ENCODE measurements at regions not wholly inside any gene's neighbourhood (a gene's known extent, or its start where the extent isn't known, plus 50 kb on each side); places are given as distances from the start of the nearest gene placed in this dataset.

DNA sequence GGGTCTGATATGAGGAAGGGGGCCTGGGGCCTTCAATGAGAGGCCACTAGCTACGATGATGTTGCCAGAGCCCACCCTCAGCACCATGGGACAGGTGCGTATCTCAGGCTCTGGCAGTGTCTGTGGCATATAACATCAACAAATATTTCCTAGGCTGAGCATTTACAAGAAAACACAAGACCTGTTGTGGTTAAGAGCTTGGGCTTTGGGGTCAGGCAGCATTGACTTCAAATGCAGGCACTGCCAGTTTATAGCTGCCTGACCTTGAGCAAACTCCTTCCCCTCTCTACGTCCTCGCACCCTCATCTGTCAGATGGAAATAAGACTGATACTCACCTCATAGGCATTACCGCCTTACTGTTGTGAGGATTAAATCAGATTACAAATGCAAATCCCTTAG lies 156.0 kb downstream of the KATNAL1 start:
- DNase-seq = no peak

DNA sequence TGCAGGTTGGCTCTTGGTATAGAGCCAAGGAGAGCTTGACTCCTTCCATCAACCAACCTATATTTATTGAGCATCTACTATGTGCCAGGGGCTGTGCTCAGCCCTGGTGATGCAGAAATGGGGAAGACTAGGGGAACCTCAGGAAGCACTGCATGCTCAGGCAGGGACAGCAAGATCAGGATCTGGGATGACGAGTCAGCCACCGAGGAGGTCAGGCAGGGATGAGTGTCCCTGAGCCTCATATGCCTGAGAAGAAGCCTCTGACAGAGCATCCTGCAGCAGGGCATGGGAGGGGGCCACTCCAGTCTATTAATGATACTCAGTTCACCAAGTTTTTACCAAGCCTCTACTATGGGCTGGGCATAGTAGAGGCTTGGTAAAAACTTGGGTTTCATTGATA lies 158.1 kb downstream of the KATNAL1 start:
- no peak for DNase-seq

DNA sequence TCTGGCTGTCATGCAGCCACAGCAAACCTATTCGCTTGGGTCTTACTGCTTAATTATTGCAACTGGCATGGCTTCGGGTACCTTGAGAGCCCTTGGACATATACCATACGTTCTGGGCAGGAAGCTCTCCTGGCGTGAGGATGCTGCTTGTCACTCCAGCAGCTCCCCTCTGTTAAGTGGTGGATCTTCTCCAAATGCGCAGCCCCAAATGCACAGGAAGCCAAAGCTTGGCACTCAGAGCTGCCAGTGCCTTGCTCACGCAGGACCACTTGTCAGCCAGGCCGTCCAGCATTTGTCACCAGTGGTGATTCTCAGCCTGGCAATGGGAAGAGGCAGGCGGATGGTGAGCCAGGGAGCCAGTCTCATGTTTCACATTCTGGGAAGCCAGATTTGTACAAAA lies 158.6 kb downstream of the KATNAL1 start:
- no peak for DNase-seq

DNA sequence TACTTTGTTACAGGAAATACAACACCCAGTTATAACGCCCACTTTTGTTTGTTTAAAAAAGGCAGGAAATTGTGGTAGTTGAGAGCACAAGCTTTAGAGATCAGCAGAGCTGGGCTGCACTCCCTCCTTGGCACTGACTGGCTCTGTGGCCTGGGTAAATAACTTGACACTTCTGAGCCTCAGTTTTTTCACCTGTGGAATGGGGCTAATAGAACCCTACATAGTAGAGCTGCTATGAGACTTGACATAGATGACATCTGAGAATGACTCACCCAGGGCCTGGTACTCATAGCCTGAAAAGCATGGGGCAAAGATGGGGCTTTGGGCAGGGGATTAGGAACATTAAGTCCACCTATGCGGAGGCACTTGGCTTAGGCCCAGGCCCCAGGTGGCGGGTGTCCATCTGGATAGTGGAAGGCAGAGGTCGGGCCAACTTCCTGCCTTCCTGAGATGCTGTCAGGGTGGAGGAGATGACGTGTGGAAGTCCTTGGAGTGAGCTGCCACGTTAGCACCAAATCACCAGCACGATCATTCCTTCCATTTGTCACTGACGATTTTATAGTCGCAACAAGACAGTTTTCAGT lies 159.1 kb downstream of the KATNAL1 start:
- no peak for DNase-seq

DNA sequence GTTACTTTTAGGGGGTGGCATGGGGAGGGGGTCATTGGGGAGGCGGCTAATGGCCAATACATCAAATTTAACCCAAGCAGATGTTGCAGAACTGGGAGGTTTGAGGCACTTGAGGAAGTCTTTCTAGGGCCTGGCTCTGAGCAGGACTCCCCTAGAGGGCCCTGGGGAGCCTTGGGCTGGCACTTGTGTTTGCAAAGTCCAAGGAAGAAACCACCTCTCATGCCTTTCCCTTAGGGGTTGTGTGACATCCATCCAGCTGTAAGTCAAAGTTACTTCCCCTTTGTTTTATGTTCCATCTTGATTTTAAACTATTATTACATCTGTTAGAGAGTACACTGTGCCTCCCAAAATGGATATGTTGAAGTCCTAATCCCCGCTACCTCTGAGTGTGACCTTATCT lies 159.9 kb downstream of the KATNAL1 start:
- DNase-seq = no peak

DNA sequence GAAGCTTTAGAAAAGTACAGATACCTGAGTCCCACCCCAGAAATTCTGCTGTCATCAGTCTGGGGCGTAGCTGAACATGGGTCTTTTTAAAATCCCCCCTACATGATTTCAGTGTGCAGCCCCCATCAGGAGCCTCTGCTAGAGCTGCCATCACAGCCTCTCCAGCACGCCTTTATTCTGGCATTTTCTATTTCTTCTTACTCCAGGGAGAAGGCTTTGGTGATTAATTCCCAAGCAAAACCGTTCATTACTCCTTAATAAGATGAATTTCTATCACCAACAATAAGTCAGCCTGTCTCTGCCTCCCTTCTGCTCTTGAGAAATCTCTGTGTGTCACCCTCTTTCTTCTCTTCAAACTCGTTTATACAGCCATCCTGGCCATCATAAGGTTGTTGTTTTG lies 160.3 kb downstream of the KATNAL1 start:
- DNase-seq = no peak

DNA sequence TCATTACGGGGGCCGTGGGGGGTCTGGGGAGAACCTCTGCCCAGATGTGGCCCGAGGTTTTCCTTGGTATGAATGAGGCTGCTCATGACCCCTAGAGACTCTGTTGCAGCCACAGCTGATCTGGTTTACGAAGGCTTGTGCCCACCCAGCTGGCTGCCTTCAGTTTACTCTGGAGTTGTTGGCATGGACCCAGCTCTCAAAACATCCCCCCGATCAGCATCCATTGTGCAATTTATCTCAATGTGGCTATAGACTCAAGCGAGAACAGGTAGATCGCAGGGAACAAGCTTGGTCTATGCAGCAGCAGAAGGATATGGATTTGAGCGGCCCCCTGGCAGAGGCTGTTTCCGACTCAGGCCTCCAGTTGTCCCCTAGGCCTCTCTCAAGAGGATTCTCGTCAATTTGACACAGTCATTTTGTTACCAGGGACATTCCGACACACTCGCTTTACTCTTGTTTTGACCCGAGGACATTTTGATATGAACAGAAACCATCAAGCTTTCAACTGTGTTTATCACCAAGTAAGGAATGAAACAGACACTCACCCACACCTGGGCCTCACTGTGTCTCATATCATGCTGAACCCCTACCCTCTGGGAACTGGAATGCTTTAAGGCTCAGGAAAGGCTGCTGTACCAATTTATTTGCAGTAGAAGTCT lies 161.5 kb downstream of the KATNAL1 start:
- DNase-seq = no peak

DNA sequence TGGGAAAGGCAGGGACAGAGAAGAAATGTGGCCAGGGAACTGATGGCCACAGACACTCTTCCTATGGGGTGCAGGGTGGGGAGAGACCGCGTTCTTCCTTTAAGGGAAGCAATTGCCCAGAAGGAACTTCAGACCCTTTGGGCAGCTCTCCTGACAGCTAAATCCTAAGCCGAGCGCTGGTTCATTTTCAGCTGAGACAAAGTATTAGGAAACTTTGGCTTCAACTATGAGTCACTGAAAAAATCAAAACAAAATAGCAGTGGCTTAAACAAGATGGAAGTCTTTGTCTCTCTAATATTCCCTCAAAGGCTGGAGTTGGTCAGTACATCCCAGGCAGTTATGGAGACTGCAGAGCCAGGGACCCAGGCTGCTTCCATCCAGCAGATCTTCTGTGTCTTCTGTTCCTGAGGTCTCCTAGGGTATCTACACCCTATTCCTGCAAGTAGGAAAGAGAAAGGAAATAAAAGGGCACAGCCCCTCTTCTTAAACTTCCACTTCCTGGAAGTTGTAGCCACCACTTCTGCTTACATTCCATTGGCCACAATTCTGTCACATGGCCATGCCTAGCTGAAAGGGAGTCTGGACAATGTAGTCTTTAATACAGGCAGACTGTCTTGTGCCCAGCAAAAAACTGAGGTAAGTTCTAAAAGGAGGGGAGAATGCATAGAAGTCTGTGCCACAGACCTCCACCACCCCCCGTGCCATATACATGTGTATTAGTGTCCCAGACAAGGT lies 163.5 kb downstream of the KATNAL1 start:
- no peak for DNase-seq

DNA sequence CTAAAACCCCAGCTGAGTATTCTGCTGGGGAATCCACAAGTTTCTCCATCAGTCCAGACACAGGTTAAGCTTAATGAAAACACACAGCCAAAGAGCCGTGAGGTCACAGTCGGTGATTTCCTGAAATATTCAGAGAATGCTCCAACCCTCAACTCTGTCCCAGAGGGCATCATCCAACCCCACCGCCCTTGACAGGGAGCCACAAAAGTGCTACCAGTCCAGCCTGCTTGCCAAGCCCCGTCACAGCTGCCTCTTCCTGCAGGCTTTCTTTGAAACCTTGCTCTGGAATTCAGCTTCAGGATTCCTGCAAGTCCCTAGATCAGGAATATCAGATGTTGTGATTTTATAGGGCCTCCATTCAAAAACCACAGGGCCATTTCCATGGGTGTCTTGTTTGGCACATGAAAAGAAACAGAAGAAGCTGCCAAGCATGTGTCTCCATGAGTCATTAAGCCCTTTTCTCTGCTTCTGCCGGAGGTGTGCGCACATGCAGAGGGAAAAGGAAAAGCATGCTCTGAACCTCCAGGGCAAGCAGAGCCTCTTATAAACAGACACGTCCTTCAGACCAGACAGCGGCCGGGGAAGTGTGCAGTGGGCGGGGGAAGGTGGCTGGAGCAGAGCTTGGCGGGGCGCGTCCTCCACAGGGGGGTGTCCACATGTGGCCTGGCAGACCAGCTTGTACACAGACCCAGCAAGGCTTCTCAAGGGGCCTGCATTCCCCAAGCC lies 164.7 kb downstream of the KATNAL1 start:
- DNase-seq = no peak

DNA sequence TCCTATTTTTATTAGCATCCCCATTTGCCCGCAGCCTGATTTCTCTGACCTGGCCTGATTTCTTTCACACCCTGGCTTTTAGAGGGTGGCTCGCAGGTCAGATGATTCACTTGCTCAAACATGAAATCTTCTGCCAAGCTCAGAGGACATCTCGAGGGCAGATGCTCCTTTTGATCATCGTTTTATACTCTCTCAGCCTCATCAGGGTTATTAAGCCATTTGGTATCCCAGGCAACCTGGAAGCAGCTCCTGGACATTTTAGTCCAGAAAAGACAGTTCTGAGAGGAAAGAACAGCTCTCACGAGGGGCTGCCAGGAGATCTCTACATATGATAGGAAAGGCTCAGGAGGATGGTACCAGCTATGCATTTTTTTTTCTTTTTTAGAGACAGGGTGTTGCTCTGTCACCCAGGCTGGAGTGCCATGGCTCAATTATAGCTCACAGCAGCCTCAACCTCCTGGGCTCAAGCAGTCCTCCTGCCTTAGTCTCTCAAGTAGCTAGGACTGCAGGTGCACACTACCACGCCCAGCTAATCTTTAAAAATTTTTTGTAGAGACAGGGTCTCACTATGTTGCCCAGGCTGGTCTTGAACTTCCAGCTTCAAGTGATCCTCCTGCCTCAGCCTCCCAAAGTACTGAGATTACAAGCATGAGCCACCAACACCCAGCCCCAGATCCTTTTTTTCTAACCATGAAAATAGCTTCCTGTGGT lies 165.4 kb downstream of the KATNAL1 start:
- DNase-seq = no peak

DNA sequence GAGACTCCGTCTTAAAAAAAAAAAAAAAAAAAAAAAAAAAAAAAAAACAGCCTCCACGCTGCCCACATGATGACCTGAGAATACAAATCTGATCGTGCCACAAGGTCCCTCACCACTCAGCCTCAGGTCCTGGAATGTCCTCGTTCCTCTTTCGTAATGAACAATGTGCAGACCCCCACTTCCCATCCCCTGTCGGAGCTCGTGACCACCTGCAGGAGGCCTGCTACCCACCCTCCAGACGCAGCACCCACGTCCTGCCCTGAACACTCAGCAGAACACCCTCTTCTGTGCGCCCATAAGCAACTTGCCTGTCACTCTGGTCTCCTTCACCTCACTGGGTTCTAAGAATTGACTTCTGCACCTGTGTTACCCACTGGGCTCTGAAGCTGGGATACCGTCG lies 166.4 kb downstream of the KATNAL1 start:
- DNase-seq = no peak

DNA sequence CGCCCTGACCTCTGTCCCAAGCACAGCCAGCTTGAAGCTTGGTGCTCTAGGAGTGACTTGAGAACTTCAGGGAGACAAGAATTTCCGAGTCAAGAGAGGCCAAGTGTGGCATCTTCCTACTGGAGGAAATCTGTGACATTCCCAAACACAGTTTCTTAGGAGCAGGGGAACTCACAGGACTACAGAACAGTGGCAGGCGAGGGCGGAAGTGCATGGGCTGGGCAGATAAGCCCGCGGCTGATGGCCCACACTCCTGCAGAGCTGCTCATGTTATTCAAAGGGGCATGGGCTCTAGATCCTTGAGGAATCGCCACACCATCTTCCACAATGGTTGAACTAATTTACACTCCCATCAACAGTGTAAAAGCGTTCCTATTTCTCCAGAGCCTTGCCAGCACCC lies 168.8 kb downstream of the KATNAL1 start:
- no peak for DNase-seq

DNA sequence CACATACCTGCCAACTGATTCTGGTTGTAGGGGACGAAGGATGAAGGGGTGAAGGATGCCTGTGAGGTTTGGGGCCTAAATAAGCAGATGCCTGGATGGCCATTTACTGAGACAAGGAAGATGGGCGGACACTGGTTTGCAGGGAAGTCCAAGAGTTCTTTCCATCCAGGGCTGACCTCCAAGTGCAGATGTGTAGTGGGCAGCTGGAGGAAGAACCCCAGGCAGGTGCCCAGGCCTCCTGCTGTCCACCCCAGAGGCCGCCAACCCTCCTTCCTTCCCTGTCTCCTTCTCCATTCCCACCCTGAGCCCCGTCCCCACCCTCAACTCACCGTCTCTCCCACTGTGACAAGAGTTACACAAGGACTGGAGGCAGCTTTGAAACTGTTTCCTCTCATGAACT lies 171.5 kb downstream of the KATNAL1 start:
- DNase-seq = no peak

DNA sequence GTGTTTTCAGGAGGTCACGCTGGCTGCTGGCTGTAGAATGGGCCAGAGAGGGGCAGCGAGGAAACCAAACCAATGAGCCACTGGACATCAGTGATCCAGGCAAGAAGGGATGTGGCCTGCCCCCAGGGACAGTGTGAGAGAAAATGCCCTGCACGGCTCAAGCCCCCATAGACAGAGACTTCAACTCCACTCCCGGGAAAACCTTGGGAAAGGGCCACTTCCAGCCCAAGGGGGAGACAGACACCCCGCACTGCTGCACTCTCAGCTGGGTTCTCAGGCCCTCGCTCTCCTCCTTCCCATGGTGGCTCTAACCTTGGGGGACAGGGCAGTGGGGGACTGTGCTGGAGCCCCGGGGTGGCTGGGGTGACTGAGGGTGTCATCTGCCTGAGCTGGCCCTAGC lies 172.0 kb downstream of the KATNAL1 start:
- no peak for DNase-seq

DNA sequence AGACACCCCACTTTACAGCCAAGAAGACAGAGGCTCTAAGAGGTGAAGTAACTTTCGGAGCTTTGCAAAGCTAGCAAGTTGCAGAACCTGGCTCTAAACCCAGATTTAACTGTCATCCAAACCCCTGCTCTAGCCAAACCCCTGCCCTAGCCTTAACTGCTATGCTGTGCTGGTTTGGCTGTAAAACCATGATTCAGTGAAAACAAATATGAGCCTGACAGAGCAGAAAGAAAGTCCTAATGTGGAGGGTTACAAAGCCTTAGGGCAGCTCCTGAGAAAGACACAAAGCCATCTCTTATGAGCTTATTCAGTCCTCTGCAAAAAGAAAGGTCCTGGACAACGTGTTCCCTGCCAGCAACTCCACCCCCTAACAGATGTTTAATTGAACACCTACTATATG lies 172.8 kb downstream of the KATNAL1 start:
- no peak for DNase-seq

DNA sequence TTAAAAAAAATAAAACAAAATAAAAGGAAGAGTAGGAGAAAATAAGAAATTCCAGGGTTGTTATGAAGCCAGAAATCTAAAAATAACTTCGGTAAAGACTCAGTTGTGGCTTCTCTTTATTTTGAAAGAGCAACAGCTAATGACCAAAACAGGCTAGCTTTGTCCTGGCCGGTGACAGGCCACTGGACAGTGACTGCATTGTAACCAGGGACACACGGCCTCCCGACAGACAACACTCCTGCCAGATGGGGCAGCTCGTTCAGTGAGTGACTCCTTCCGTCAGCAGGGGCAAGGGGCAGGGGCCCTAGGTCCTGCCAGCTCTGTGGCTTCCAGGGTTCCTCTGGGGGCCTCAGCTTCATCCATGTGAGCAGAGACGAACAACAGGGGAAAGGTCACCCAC lies 173.4 kb downstream of the KATNAL1 start:
- no peak for DNase-seq

DNA sequence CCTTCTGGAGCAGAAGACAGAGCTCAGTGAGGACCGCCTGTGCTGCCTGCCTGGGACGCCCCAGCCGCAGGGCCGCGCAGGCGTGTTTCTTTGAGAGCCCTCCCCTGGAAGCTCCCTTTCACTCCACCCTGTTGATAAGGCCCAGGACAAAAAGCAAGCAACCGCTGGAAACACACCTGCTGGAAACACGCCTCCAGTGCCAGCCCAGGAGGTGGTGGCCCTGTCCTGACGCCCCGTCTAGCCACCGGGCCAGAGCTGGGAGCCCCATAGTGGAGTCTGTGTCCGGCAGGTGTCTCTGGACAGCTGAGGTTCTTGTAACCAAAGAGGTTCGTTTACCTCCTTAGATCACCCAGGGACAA lies 173.8 kb downstream of the KATNAL1 start:
- no peak for DNase-seq

DNA sequence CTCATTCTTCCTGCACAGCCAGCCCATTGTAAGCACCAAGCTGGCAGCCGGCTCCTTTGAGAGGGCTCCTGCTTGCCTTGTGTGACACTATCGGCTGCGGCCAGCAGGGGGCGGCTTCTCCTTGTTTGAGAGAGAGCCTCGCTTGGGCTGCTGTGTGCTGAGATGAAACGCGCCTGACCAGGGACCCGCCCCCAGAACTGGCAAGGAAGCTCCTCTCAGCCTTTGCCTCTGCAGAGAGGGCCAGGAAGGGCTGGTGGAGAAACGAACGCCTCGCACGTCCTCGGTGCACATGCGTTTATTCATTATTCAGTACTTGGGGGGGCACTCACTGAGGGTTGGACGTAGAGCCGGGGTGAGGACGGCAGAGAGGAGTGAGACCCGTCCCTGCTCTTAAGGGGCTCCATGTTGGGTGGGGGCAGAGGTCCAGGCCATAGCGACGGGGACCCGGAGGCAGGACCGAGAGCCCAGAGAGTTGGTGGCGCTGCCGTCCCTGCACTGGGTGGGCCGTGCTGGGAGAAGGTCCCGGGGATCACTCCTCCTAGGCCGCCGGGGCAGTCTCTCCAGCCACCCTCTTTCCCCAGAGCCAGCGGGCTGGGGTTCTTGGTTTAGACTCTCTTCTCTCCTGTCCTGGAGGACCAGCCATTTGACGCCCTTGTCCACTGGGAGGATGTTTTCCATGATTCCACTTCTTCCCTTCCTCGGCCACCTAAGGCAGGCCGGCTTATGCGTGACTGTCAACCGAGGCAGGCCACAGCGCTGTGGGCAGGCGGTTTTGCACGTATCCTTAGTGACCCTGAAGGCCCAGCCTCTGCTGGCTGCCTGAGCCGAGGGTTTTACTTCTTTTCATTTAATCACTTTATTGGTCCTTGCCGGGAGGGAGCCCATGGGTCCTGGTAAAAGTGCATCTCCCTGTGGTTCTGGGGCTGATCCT lies 174.5 kb downstream of the KATNAL1 start:
- DNase-seq = peak; percentile 87 to 93

DNA sequence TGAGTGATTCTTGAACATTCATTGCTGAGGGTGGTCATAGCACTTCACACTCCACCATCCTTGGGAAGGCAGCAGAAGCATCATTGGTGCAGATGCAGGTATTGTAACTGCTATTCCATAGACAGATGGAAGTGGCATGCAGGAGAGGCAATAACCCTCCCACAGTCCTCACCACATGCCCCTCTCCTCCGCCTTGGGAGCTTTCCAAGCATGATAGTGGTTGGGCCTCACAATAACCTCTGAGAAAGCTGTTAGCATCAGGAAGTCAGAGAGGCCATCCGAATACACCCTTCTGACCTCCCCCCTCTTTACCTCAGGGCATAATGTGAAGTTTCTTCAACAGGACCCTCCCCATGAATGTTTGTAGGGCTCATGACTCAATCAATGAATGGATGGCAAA lies 177.9 kb downstream of the KATNAL1 start:
- DNase-seq = no peak

DNA sequence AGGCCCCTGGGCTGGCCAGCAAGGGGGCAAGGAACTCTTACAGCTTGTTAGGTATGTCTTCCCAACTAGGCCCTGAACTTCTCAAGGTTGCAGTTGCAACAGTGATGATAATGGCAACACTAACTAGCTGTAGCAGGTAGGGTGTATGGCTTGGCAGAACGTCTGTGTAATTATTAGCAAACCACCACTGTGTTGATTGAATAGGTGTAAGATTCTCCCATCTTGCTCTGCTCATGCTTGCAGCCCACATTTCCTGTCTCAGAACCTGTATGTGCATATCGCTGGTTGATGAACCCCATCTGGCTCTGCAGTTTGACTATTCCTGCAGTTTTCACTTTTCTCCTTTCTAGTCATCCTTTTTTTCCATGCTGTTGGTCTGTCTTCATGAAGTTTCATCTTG lies 178.8 kb downstream of the KATNAL1 start:
- no peak for DNase-seq

DNA sequence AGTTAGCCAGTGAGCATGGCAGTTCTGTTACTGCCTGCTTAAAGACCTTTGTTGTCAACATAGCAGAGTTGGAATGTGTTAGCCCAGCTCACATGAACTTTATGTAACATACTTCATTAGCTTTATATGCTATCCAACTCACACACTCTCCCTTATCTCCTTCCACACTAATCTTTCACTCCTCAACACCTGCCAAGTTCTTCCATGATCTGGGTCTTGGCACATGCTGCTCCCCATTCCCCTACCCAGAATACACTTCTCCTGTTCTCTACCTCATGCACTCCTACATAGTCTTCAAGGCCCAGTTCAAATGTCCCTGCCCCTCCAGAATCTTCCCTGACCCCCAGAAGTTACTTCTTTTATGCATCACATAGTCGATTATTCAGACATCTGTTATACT lies 179.3 kb downstream of the KATNAL1 start:
- DNase-seq = no peak

DNA sequence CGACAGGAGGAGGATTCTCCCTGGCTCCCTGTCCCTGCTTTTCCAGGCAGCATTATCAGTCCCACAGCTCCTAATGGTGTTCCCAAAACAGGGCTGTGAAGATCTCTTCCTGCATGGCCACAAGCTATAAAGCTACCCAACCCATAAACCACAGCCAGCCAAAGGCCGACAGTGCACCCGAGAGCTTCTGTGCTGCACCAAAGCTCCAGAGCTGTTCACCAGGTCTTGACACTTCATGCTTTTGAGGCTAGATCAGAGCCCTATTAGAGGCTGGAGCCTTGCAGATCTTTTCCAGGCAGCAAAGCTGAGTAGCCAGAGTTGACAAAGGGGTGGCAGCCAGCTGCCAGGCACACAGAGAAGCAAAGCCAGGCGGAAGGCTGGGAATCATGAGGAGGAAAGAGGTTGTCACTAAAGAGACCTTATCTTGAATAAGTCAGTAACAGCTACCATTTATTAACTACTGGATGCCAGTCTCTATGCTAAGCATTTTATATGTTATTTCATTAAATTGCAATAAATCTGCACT lies 180.4 kb downstream of the KATNAL1 start:
- no peak for DNase-seq

All from AML-193 (cell line).